ENCODE measurements at regions not wholly inside any gene's neighbourhood (a gene's known extent, or its start where the extent isn't known, plus 50 kb on each side); places are given as distances from the start of the nearest gene placed in this dataset.

DNA sequence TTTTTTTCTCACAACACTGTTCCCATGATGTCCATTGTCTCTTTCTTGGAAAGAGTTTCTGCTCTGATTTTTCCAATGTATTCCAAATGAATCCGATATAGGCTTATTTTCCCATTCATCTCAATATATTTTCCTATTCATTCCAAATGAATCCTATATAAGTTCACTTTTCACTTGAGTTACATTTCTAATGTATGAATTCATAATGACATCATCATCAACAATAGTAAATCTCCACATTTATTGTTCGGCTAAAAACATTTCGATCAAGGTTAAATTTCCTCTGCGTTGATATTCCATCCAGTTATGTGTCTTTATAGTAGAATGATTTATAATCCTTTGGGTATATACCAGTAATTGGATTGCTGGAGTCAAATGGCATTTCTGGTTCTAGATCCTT lies 76.7 kb upstream of the SLC8A1 start:
- TF ChIP-seq, protein P1, sequence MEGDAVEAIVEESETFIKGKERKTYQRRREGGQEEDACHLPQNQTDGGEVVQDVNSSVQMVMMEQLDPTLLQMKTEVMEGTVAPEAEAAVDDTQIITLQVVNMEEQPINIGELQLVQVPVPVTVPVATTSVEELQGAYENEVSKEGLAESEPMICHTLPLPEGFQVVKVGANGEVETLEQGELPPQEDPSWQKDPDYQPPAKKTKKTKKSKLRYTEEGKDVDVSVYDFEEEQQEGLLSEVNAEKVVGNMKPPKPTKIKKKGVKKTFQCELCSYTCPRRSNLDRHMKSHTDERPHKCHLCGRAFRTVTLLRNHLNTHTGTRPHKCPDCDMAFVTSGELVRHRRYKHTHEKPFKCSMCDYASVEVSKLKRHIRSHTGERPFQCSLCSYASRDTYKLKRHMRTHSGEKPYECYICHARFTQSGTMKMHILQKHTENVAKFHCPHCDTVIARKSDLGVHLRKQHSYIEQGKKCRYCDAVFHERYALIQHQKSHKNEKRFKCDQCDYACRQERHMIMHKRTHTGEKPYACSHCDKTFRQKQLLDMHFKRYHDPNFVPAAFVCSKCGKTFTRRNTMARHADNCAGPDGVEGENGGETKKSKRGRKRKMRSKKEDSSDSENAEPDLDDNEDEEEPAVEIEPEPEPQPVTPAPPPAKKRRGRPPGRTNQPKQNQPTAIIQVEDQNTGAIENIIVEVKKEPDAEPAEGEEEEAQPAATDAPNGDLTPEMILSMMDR (IDR thresholded peaks at IDR 0.05): no peak
- TF ChIP-seq POLR2A (IDR thresholded peaks at IDR 0.05): no peak
